ENCODE measurements at regions not wholly inside any gene's neighbourhood (a gene's known extent, or its start where the extent isn't known, plus 50 kb on each side); places are given as distances from the start of the nearest gene placed in this dataset.

- H3K9ac ChIP-seq (ENCODE audit: insufficient read length, low read depth), result no peak overlapping the region
- no peaks in the 10 kb centered on the region for H3K4me1 ChIP-seq (ENCODE audit: insufficient read depth, insufficient read length)
- TF ChIP-seq YY1 (IDR thresholded peaks at IDR 0.05; ENCODE audit: insufficient read depth, insufficient read length), result no peak
- TF ChIP-seq SUZ12 (IDR thresholded peaks at IDR 0.05; ENCODE audit: extremely low read depth, insufficient read depth, insufficient read length), result no peak
- no peak for TF ChIP-seq ZNF274 (IDR thresholded peaks at IDR 0.05; ENCODE audit: low read depth, low read length)
- DNase-seq (ENCODE audit: low read depth, low spot score), result no peak
- no peaks in the 10 kb centered on the region for H3K36me3 ChIP-seq (ENCODE audit: insufficient read depth, insufficient read length, low read length)
- no peak overlapping the region for H3K4me3 ChIP-seq (ENCODE audit: insufficient read length, low read depth)
- H3K27me3 ChIP-seq (ENCODE audit: insufficient read depth, insufficient read length), result no peaks in the 10 kb centered on the region
- H3K9me3 ChIP-seq (ENCODE audit: insufficient read depth, low read length), result no peaks in the 10 kb centered on the region
These were observed 435.4 kb downstream of the BCKDHB start for GRCh38 chr6:80541886-80542285.

- DNase-seq (ENCODE audit: low read depth, low spot score), result no peak
- H3K9ac ChIP-seq (ENCODE audit: insufficient read length, low read depth), result no peak overlapping the region
- TF ChIP-seq YY1 (IDR thresholded peaks at IDR 0.05; ENCODE audit: insufficient read depth, insufficient read length), result no peak
- TF ChIP-seq SUZ12 (IDR thresholded peaks at IDR 0.05; ENCODE audit: extremely low read depth, insufficient read depth, insufficient read length), result no peak
- TF ChIP-seq ZNF274 (IDR thresholded peaks at IDR 0.05; ENCODE audit: low read depth, low read length), result no peak
These were observed 434.7 kb downstream of the BCKDHB start for GRCh38 chr6:80541181-80541580.

GRCh38 chr6:80540700-80541099, 434.2 kb downstream of the BCKDHB start:
- H3K4me3 ChIP-seq (ENCODE audit: insufficient read length, low read depth), result no peak overlapping the region
- no peak for TF ChIP-seq SUZ12 (IDR thresholded peaks at IDR 0.05; ENCODE audit: extremely low read depth, insufficient read depth, insufficient read length)
- TF ChIP-seq YY1 (IDR thresholded peaks at IDR 0.05; ENCODE audit: insufficient read depth, insufficient read length), result no peak
- H3K9ac ChIP-seq (ENCODE audit: insufficient read length, low read depth), result no peak overlapping the region
- DNase-seq (ENCODE audit: low read depth, low spot score), result no peak
- H3K27me3 ChIP-seq (ENCODE audit: insufficient read depth, insufficient read length), result no peaks in the 10 kb centered on the region
- peaks cover 5% of the 10 kb centered on the region for H3K9me3 ChIP-seq (ENCODE audit: insufficient read depth, low read length)
- H3K36me3 ChIP-seq (ENCODE audit: insufficient read depth, insufficient read length, low read length), result no peaks in the 10 kb centered on the region
- H3K4me1 ChIP-seq (ENCODE audit: insufficient read depth, insufficient read length), result no peaks in the 10 kb centered on the region

More at GRCh38 chr6:80541181-80541580, 434.7 kb downstream of the BCKDHB start:
- no peak overlapping the region for H3K4me3 ChIP-seq (ENCODE audit: insufficient read length, low read depth)
- H3K27me3 ChIP-seq (ENCODE audit: insufficient read depth, insufficient read length), result no peaks in the 10 kb centered on the region
- H3K4me1 ChIP-seq (ENCODE audit: insufficient read depth, insufficient read length), result no peaks in the 10 kb centered on the region
- H3K9me3 ChIP-seq (ENCODE audit: insufficient read depth, low read length), result 0 out of 2 replicates have a peak, but pooled peaks cover under 1% of the 10 kb centered on the region
- no peaks in the 10 kb centered on the region for H3K36me3 ChIP-seq (ENCODE audit: insufficient read depth, insufficient read length, low read length)

- Histone ChIP-seq H3K9ac (ENCODE audit: insufficient read length, low read depth) (no peak overlapping the region), H3K27me3 (ENCODE audit: insufficient read depth, insufficient read length) (no peaks in the 10 kb centered on the region), H3K36me3 (ENCODE audit: insufficient read depth, insufficient read length, low read length) (no peaks in the 10 kb centered on the region), H3K4me3 (ENCODE audit: insufficient read length, low read depth) (no peak overlapping the region), H3K9me3 (ENCODE audit: insufficient read depth, low read length) (peaks cover 13% of the 10 kb centered on the region), H3K4me1 (ENCODE audit: insufficient read depth, insufficient read length) (no peaks in the 10 kb centered on the region)
- no peak for DNase-seq (ENCODE audit: low read depth, low spot score)
- TF ChIP-seq YY1 (IDR thresholded peaks at IDR 0.05; ENCODE audit: insufficient read depth, insufficient read length), result no peak
These were observed 430.9 kb downstream of the BCKDHB start for GRCh38 chr6:80537118-80537972.

GRCh38 chr6:80535914-80536565, 429.6 kb downstream of the BCKDHB start:
- Histone ChIP-seq H3K36me3 (ENCODE audit: insufficient read depth, insufficient read length, low read length) (no peaks in the 10 kb centered on the region), H3K4me3 (ENCODE audit: insufficient read length, low read depth) (no peak overlapping the region), H3K9me3 (ENCODE audit: insufficient read depth, low read length) (peaks cover 13% of the 10 kb centered on the region), H3K9ac (ENCODE audit: insufficient read length, low read depth) (no peak overlapping the region), H3K27me3 (ENCODE audit: insufficient read depth, insufficient read length) (no peaks in the 10 kb centered on the region), H3K4me1 (ENCODE audit: insufficient read depth, insufficient read length) (no peaks in the 10 kb centered on the region)
- no peak for TF ChIP-seq YY1 (IDR thresholded peaks at IDR 0.05; ENCODE audit: insufficient read depth, insufficient read length)
- no peak for TF ChIP-seq SUZ12 (IDR thresholded peaks at IDR 0.05; ENCODE audit: extremely low read depth, insufficient read depth, insufficient read length)
- no peak for TF ChIP-seq ZNF274 (IDR thresholded peaks at IDR 0.05; ENCODE audit: low read depth, low read length)
- no peak for DNase-seq (ENCODE audit: low read depth, low spot score)

GRCh38 chr6:80531681-80532619, 425.5 kb downstream of the BCKDHB start:
- no peaks in the 10 kb centered on the region for H3K27me3 ChIP-seq (ENCODE audit: insufficient read depth, insufficient read length)
- H3K36me3 ChIP-seq (ENCODE audit: insufficient read depth, insufficient read length, low read length), result no peaks in the 10 kb centered on the region
- no peak for DNase-seq (ENCODE audit: low read depth, low spot score)
- no peaks in the 10 kb centered on the region for H3K4me1 ChIP-seq (ENCODE audit: insufficient read depth, insufficient read length)
- no peak overlapping the region for H3K4me3 ChIP-seq (ENCODE audit: insufficient read length, low read depth)
- no peak for TF ChIP-seq YY1 (IDR thresholded peaks at IDR 0.05; ENCODE audit: insufficient read depth, insufficient read length)
- H3K9me3 ChIP-seq (ENCODE audit: insufficient read depth, low read length), result peaks cover 13% of the 10 kb centered on the region
- H3K9ac ChIP-seq (ENCODE audit: insufficient read length, low read depth), result no peak overlapping the region

GRCh38 chr6:80530103-80530502, 423.6 kb downstream of the BCKDHB start:
- Histone ChIP-seq H3K9ac (ENCODE audit: insufficient read length, low read depth) (no peak overlapping the region), H3K36me3 (ENCODE audit: insufficient read depth, insufficient read length, low read length) (no peaks in the 10 kb centered on the region), H3K4me3 (ENCODE audit: insufficient read length, low read depth) (no peak overlapping the region), H3K27me3 (ENCODE audit: insufficient read depth, insufficient read length) (no peaks in the 10 kb centered on the region), H3K4me1 (ENCODE audit: insufficient read depth, insufficient read length) (no peaks in the 10 kb centered on the region), H3K9me3 (ENCODE audit: insufficient read depth, low read length) (peaks cover 1% of the 10 kb centered on the region; the same call in 1 of the 2 replicates)
- TF ChIP-seq YY1 (IDR thresholded peaks at IDR 0.05; ENCODE audit: insufficient read depth, insufficient read length), result no peak
- TF ChIP-seq SUZ12 (IDR thresholded peaks at IDR 0.05; ENCODE audit: extremely low read depth, insufficient read depth, insufficient read length), result no peak
- no peak for TF ChIP-seq ZNF274 (IDR thresholded peaks at IDR 0.05; ENCODE audit: low read depth, low read length)
- DNase-seq (ENCODE audit: low read depth, low spot score), result no peak

All from NT2/D1 (cell line).